Skeletal muscle tissue (tissue), 3 donors: ENCODE measurements at regions not wholly inside any gene's neighbourhood (a gene's known extent, or its start where the extent isn't known, plus 50 kb on each side); places are given as distances from the start of the nearest gene placed in this dataset.

Source experiments
- H3K27ac ChIP-seq: one replicate; pipeline ENCODE4 v1.7.0; 2013; ENCODE audit warnings: mild to moderate bottlenecking, low read depth, low read length, inconsistent platforms
- H3K27me3 ChIP-seq, 3 donors: one replicate each; pipeline ENCODE4 v1.7.0; 2013; ENCODE audit warnings: low read length in 3 of 3; ENCODE audit not compliant: control insufficient read depth in 3 of 3, insufficient read depth in 3 of 3
- H3K36me3 ChIP-seq, 3 donors: one replicate each; pipeline ENCODE4 v1.7.0; 2013; ENCODE audit warnings: low read length in 3 of 3; ENCODE audit not compliant: control insufficient read depth in 3 of 3, insufficient read depth in 3 of 3
- H3K4me1 ChIP-seq, 3 donors: one replicate each; pipeline ENCODE4 v1.7.0; 2013; ENCODE audit warnings: low read length in 3 of 3, mild to moderate bottlenecking in 3 of 3; ENCODE audit not compliant: control insufficient read depth in 3 of 3, insufficient read depth in 3 of 3
- H3K4me3 ChIP-seq, 3 donors: one replicate each; pipeline ENCODE4 v1.7.0; 2013; ENCODE audit warnings: low read length in 3 of 3
- H3K9ac ChIP-seq, 3 donors: one replicate each; pipeline ENCODE4 v1.7.0; 2013; ENCODE audit warnings: low read length in 3 of 3, mild to moderate bottlenecking in 3 of 3, moderate library complexity in 2 of 3, low read depth in 1 of 3
- H3K9me3 ChIP-seq, 3 donors: one replicate each; pipeline ENCODE4 v1.7.0; 2013; ENCODE audit warnings: low read length in 3 of 3; ENCODE audit not compliant: control insufficient read depth in 3 of 3
- donor health status: Osteomylitis.

- Histone ChIP-seq H3K36me3 (no peaks in the 10 kb centered on the region), H3K9ac (no peak overlapping the region), H3K27me3 (peaks cover 7 to 37% (median 19%) of the 10 kb centered on the region in 3 donors), H3K4me1 (peaks cover 0 to 3% (median 0%) of the 10 kb centered on the region in 3 donors), H3K27ac (no peak overlapping the region), H3K4me3 (no peak overlapping the region), H3K9me3 (no peaks in the 10 kb centered on the region)
Observed at GRCh38 chr22:48256041-48256739, 1493.7 kb downstream of the TBC1D22A start.

- Histone ChIP-seq H3K4me3 (no peak overlapping the region), H3K27ac (no peak overlapping the region), H3K36me3 (no peaks in the 10 kb centered on the region), H3K9ac (no peak overlapping the region), H3K9me3 (no peaks in the 10 kb centered on the region), H3K27me3 (peaks cover 7 to 47% (median 27%) of the 10 kb centered on the region in 3 donors), H3K4me1 (peaks cover 0 to 3% (median 0%) of the 10 kb centered on the region in 3 donors)
Observed at GRCh38 chr22:48254311-48254873, 1491.9 kb downstream of the TBC1D22A start.

- H3K27me3 ChIP-seq = peaks cover 7 to 44% (median 22%) of the 10 kb centered on the region in 3 donors
- H3K4me3 ChIP-seq = no peak overlapping the region
- H3K36me3 ChIP-seq = no peaks in the 10 kb centered on the region
- H3K4me1 ChIP-seq = peaks cover 0 to 3% (median 0%) of the 10 kb centered on the region in 3 donors
- no peak overlapping the region for H3K27ac ChIP-seq
- H3K9ac ChIP-seq = no peak overlapping the region
- no peaks in the 10 kb centered on the region for H3K9me3 ChIP-seq
Observed at GRCh38 chr22:48253573-48253972, 1491.1 kb downstream of the TBC1D22A start.

- no peaks in the 10 kb centered on the region for H3K9me3 ChIP-seq
- no peak overlapping the region for H3K9ac ChIP-seq
- H3K27me3 ChIP-seq = peaks cover 10 to 48% (median 23%) of the 10 kb centered on the region in 3 donors
- H3K4me3 ChIP-seq = no peak overlapping the region
- no peak overlapping the region for H3K27ac ChIP-seq
- H3K36me3 ChIP-seq = no peaks in the 10 kb centered on the region
- H3K4me1 ChIP-seq = peaks cover 0 to 3% (median 0%) of the 10 kb centered on the region in 3 donors
Observed at GRCh38 chr22:48253136-48253535, 1490.7 kb downstream of the TBC1D22A start.

GRCh38 chr22:48251629-48252028, 1489.2 kb downstream of the TBC1D22A start:
- Histone ChIP-seq H3K27me3 (peaks cover 11 to 40% (median 28%) of the 10 kb centered on the region in 3 donors), H3K4me3 (no peak overlapping the region), H3K9ac (no peak overlapping the region), H3K36me3 (no peaks in the 10 kb centered on the region), H3K4me1 (peaks cover 0 to 3% (median 0%) of the 10 kb centered on the region in 3 donors), H3K9me3 (no peaks in the 10 kb centered on the region), H3K27ac (no peak overlapping the region)

DNA sequence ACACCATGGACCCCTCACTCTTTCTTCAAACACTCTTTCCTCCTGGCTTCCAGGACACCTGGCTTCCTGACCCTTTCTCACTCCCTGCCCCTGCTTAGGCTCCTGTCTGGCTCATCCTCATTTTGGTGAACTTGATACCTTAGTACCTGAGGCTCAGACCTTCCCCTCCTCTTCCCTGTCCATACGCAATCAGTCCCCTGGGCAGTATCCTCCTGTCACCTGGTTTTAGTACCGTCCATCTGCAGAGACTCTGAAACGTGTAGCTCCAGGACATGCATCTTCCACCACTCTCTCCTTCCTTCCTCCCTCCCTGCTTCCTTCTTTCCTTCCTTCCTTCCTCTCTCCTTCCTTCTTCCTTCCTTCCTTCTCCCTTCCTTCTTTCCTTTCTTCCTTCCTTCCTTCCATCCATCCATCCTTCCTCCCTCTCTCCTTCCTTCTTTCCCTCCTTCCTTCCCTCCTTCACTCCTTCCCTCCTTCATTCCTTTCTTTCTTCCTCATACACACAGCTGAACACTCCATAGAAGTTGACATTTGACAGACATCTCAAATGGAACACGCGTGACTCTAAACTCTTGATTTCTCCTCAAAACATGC, 1488.6 kb downstream of the TBC1D22A start:
- Histone ChIP-seq H3K36me3 (no peaks in the 10 kb centered on the region), H3K4me3 (no peak overlapping the region), H3K4me1 (peaks cover 0 to 3% (median 0%) of the 10 kb centered on the region in 3 donors), H3K27me3 (peaks cover 11 to 35% (median 28%) of the 10 kb centered on the region in 3 donors), H3K9me3 (no peaks in the 10 kb centered on the region), H3K27ac (no peak overlapping the region), H3K9ac (no peak overlapping the region)

GRCh38 chr22:48250286-48250895, 1487.9 kb downstream of the TBC1D22A start:
- H3K9me3 ChIP-seq = no peaks in the 10 kb centered on the region
- H3K27me3 ChIP-seq = peaks cover 10 to 34% (median 27%) of the 10 kb centered on the region in 3 donors
- H3K4me3 ChIP-seq = no peak overlapping the region
- no peak overlapping the region for H3K9ac ChIP-seq
- H3K27ac ChIP-seq = no peak overlapping the region
- H3K4me1 ChIP-seq = peaks cover 0 to 3% (median 0%) of the 10 kb centered on the region in 3 donors
- H3K36me3 ChIP-seq = no peaks in the 10 kb centered on the region

- Histone ChIP-seq H3K4me1 (peaks cover 0 to 3% (median 0%) of the 10 kb centered on the region in 3 donors), H3K36me3 (no peaks in the 10 kb centered on the region), H3K4me3 (no peak overlapping the region), H3K9me3 (no peaks in the 10 kb centered on the region), H3K9ac (no peak overlapping the region), H3K27me3 (peaks cover 7 to 30% (median 28%) of the 10 kb centered on the region in 3 donors), H3K27ac (no peak overlapping the region)
Observed at GRCh38 chr22:48249713-48250268, 1487.3 kb downstream of the TBC1D22A start.

GRCh38 chr22:48248901-48249455, 1486.5 kb downstream of the TBC1D22A start:
- Histone ChIP-seq H3K27me3 (peaks cover 3 to 24% (median 21%) of the 10 kb centered on the region in 3 donors), H3K4me1 (peaks cover 0 to 2% (median 0%) of the 10 kb centered on the region in 3 donors), H3K4me3 (no peak overlapping the region), H3K9ac (no peak overlapping the region), H3K9me3 (no peaks in the 10 kb centered on the region), H3K27ac (no peak overlapping the region), H3K36me3 (no peaks in the 10 kb centered on the region)
